Stimulated activated CD4-positive, alpha-beta T cell treated with anti-CD3 and anti-CD28 coated beads, TNF-alpha, amount 100 ng/mL, for 4 hours (primary cell): ENCODE measurements at regions not wholly inside any gene's neighbourhood (a gene's known extent, or its start where the extent isn't known, plus 50 kb on each side); places are given as distances from the start of the nearest gene placed in this dataset.

Experiments
- DNase-seq, 3 experiments: peaks; one replicate each; pipeline ENCODE4 v3.0.0-alpha.2; 2020; ENCODE audit warnings: low read depth in 3 of 3

DNA sequence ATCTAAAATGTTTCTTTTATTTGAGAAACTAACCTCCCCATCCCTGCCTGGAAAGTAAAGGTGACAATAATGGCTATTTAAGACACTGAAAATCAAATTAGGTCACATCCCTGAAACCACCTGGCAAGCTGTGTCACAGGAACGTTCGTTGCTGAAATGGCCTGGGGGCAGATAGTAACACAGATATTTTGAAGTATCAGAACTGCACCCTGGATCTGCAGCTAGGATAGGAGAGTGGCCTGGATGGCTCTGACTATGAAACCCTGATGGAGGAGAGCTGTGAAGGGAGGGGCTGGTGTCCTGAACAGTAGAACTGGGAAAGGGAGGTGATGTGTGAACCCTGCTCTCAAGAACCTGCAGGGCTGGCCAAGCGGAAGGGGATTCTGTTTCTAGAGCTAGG is 648.3 kb upstream of the CFAP20DC start:
- DNase-seq, result no peak

- DNase-seq, result no peak
These were observed 647.0 kb upstream of the CFAP20DC start for GRCh38 chr3:59696783-59697182.

GRCh38 chr3:59695860-59696259 is 646.0 kb upstream of the CFAP20DC start:
- no peak for DNase-seq

GRCh38 chr3:59692117-59692516 is 642.3 kb upstream of the CFAP20DC start:
- DNase-seq, result no peak

GRCh38 chr3:59690886-59691285 is 641.1 kb upstream of the CFAP20DC start:
- DNase-seq, result no peak

- no peak for DNase-seq
These were observed 638.8 kb upstream of the CFAP20DC start for GRCh38 chr3:59688636-59689035.

DNA sequence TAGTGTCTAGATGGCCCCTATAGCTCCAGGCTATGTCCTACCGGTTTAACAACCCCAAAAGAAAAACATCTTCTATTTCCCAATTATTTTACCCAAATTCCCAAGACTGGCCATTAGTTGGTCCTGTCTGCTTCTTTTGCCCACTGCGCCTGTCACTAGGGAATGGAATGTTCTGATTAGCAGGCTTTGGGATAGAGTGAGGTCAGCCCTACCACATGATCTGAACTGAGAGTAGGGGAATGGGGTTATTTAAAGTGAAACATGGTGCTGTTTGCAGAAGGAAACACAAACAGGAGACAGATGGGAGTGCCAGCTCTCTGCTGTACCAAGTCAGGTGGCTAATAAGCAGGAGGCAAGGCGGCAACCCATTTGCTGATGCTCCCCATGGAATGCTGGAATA is 635.6 kb upstream of the CFAP20DC start:
- DNase-seq, result no peak

DNA sequence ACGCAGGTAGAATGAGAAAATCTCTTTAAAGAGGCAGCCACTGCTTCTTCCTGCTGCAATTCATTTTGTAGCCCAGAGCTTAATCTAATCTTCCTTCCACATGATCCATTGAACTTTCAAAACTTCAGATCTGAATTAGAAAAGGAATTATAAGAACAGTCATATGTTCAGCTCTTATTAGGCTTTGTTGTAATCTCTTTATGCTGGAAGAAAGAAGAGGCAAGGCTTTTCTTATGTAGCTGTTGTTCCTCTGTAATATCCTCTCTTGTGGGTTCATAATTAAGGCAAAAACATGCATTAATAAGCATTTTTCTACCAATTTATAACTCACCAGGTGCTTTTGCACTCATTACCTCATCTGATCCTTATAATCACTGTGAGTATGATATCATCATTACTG is 634.9 kb upstream of the CFAP20DC start:
- DNase-seq, result no peak

GRCh38 chr3:59680919-59681318 is 631.1 kb upstream of the CFAP20DC start:
- no peak for DNase-seq

DNA sequence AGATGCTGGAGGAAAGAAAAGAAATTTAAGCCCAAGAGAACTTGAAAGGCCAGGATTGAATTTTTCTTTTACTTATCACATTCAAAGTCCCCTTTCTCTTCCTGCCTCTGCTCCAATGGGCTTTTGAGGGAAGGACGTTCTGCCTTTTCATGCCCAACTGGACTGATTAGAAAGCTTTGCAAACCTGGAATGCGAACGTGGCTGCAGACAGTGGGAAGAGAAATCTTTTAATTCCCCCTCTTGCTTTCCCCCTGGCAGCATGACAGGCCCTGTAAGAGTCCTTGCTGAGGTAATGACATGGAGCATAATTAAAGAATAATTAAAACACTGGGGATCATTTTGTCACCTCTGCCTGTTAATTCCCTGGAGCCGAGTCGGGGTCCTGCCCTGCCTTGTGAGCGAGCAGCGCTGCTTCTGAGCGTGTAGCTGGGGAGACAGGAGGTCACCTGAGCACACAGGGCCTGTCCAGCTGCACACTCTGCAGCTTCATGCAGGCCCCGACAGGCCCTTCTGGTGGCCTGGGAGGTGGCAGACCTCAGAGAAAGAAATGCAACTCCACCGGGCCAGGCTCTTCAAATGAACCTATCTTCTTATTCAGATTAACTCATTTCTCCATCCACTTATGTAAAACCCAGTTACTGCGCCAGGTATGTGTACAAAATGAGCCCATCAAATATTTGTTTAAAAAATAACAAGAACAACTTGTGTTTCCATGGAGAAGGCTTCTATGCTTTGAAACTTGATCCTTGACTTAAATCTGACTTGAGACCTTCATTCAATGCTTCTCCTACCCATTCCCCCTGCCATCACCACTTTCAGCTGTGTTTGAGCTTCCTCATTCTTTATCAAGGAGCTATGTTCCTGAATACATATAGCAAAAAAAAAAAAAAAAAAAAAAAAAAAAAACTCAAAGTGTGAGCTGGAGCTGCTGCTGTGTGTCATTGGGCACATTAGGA is 628.2 kb upstream of the CFAP20DC start:
- DNase-seq, result no peak

GRCh38 chr3:59675495-59675894 is 625.7 kb upstream of the CFAP20DC start:
- no peak for DNase-seq

GRCh38 chr3:59663076-59663850 is 613.4 kb upstream of the CFAP20DC start:
- DNase-seq, result no peak

DNA sequence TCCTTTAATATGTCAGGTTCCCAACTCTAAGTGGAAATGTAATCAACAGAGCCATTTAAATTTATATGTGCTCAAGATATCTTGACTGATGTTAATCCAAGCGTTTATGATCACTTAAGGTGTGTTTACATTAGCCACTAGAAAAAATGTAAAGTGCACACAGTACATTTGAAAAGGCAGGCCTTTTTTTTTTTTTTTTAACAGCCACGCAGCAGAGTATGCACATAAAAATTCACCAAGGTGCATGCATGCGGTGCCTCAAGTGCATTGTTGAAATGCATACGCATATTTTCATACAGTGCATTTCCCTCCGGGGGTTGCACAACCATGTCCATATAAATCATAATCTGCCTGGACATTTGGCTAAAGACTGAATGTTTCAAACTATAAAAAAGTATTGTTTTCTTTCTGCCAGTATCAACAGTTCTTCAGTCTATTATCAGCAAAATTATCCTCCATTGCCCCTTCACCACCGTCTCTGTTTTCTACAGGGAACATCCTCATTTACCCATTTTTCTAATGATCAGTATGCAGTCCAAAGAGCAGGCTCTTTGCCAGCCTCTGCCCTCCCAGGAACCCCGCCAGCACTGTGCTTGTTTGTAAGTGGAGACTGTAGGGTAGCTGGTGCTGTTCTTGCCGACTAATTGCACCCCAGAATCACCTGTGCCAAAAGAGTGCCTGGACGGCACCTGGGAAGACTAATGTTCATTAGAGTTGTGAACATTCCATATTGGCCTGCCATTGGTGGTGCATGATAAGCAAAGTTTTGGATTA is 611.2 kb upstream of the CFAP20DC start:
- no peak for DNase-seq

DNA sequence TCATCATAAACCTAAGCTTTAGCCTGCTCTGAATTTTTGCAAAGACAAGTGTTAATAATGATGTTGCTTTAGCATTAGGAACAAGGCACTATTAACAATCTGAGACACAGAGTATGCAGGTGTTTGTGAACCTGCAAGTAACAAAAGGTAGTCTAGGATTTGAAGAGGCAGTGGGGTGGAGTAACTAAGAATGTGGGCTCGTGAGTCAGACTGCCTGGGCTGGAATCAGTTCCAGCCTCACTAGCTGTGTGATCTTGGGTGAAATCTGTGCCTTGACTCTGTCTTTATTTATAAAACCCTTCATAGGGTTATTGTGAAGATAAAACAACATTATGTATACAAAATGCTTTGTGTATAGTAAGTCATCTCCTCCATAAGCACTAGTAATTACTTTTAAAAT is 610.6 kb upstream of the CFAP20DC start:
- no peak for DNase-seq

DNA sequence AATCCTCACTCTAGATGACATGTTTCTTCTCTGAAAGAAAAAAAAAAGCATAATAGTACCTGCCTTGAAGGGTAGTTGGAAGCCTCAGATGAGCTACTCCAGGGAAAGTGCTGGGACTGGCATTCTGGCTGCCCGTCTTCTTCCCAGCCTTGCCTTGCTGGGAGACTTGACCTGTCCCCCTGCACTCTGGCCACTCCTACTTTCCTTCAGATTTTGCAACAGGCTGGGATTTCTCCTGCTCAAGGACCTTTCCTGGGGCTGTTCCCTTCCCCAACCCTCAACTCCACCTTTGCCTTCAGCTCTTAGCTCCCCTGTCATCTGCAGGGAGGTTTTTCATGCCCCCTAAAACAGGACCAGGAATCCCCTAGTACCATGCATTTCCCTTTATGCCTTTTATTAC is 609.9 kb upstream of the CFAP20DC start:
- DNase-seq, result no peak

DNA sequence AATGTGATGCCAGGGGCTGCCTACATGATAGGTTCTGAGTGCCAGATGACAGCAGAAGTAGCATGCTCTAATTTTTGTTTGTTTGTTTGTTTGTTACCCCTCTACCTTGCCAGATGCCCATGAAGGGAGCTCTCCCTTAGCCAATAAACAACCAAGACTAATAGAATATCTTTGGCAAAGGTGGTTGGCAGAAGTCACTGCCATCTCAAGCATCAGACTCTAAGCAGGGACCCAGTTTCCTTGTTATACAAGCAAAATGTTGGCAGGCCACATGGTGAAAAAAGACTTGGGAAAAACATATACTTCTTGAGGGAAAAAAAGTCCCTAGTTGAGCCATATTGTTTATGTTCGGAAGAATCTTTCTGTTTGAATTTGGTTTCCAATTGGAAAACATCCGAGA is 609.0 kb upstream of the CFAP20DC start:
- DNase-seq, result no peak

GRCh38 chr3:59658274-59658673 is 608.4 kb upstream of the CFAP20DC start:
- DNase-seq, result no peak

- DNase-seq, result no peak
These were observed 605.7 kb upstream of the CFAP20DC start for GRCh38 chr3:59655418-59656015.

DNA sequence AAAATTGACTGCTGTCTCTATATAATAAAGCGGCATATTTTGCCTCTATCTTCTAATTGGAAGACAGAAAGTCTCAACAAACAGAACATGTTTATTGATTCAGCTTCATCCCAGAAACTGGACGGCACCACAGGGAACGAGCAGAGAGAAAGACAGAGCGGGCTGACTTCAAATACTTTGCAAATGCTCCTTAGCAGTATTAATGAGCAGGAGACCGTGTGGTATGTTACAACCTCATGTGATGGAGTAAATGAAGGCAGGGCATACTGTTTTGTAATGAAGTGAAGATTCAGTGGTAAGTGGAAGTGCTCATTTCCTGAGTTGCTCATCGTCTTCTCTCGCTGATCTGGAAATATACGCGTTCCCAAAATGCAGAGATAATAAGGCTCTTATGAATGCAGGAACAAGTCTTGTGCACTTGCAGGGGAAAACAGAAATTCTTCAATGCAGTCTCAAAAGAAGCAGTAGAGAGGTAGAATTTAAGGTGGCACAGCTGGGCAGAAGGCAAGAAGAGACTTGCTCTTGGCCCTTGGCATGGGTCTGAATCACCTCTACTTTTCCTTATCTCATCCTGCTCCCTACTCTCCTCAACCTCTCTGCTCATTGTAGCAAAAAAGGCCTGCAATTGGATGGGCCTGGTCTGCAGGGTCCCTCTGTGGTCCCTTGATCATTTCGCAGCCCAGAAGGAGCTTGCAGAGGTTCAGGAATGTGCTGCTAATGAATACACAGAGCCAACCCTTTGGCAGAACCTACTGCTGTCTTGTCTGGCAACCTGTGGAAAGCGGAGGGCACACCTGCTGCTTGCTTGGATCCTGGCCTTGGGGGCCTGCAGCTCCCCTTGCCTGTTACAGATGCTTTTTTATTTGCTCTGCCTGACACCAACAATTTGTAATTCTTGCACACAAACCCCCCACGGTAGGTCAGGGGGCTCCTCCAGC is 604.9 kb upstream of the CFAP20DC start:
- no peak for DNase-seq

DNA sequence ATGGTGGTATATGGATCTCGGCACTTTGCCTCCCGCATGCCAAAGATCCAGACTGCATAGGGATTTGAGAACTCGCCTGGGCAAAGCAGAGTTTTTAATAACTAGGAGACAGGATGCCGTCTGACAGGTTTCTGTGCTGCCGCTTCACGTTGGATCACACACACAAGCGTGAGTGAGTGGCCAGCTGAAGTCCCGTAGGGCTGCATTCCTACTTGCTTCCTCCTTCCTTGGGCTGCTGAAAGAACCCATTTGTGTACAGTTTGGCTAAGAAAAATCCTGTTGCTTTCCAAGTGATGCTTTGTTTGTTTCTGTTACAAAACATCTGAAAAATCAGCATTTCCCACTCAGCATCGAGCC is 604.3 kb upstream of the CFAP20DC start:
- DNase-seq, result no peak
